Thyroid gland (tissue), 4 donors: ENCODE measurements at regions not wholly inside any gene's neighbourhood (a gene's known extent, or its start where the extent isn't known, plus 50 kb on each side); places are given as distances from the start of the nearest gene placed in this dataset.

Experiments
- DNase-seq, 2 donors: peaks; one replicate each; pipeline ENCODE4 v3.0.0-alpha.2; 2019
- H3K27ac ChIP-seq, 3 donors: fragments of 200-600 bp; sonication (generic); 1 replicate in 2 of 3; 2 replicates in 1 of 3; pipeline ENCODE4 v1.5.1; 2016 to 2019; ENCODE audit warnings: mild to moderate bottlenecking in 1 of 3, moderate library complexity in 1 of 3
- H3K27me3 ChIP-seq: fragments of 200-600 bp; sonication (generic); one replicate; pipeline ENCODE4 v1.5.1; 2019
- H3K36me3 ChIP-seq, 2 donors: fragments of 200-600 bp; sonication (generic); one replicate each; pipeline ENCODE4 v1.5.1; 2016 to 2019
- H3K4me1 ChIP-seq, 2 donors: fragments of 200-600 bp; sonication (generic); one replicate each; pipeline ENCODE4 v1.5.1; 2017 to 2019
- H3K4me3 ChIP-seq, 3 donors: fragments of 200-600 bp; sonication (generic); replicated peaks in 1 of 3; 1 replicate in 2 of 3; 2 replicates in 1 of 3; pipeline ENCODE4 v1.5.1; 2016; ENCODE audit warnings: mild to moderate bottlenecking in 1 of 3
- H3K9me3 ChIP-seq: fragments of 200-600 bp; sonication (generic); one replicate; pipeline ENCODE4 v1.5.1; 2017
- POLR2A ChIP-seq, 2 donors: fragments of 450-650 bp; IDR thresholded peaks; one replicate each; pipeline ENCODE4 v1.6.1; 2017; ENCODE audit warnings: antibody characterized with exemption in 2 of 2, mild to moderate bottlenecking in 2 of 2, moderate library complexity in 1 of 2
- WGBS, 2 donors: methylation state at CpG; one replicate each; pipeline ENCODE4 v1.1.5; 2017; 5-methylcytosine and 5-hydroxymethylcytosine counted together
- intact Hi-C: fragments of 100-400 bp; cut with DNase I; formaldehyde crosslinking; loops from one replicate; pipeline ENCODE4 v1.15.1; 2023
- TF ChIP-seq, protein P1 (sequence below), 6 experiments: fragments of 200-600 bp in 3 of 6; fragments of 450-650 bp in 3 of 6; sonication (generic) in 3 of 6; IDR thresholded peaks; one replicate each; pipeline ENCODE4 v1.5.1; 2016 to 2019; ENCODE audit warnings: antibody characterized with exemption in 6 of 6, mild to moderate bottlenecking in 2 of 6, inconsistent platforms in 1 of 6, moderate library complexity in 1 of 6

DNA sequence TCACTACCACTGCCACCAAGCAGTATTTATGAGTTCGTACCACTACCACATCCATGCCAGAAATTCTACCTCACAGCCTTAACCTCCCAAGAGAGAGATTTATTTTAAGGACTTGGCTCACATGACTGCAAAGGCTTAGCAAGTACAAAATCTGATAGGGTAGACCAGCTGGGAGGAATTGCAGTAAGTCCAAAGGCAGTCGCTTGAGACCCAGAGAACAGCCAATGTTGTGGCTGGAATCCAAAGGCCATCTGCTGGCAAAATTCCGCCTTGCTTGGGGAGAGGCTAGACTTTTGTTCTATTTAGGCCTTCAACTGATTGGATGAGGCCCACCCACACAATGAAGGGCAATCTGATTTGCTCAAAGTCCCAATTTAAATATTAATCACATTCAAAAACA lies 101.4 kb upstream of the STT3B start:
- intact Hi-C loops, result no loop called here
- TF ChIP-seq, protein P1, sequence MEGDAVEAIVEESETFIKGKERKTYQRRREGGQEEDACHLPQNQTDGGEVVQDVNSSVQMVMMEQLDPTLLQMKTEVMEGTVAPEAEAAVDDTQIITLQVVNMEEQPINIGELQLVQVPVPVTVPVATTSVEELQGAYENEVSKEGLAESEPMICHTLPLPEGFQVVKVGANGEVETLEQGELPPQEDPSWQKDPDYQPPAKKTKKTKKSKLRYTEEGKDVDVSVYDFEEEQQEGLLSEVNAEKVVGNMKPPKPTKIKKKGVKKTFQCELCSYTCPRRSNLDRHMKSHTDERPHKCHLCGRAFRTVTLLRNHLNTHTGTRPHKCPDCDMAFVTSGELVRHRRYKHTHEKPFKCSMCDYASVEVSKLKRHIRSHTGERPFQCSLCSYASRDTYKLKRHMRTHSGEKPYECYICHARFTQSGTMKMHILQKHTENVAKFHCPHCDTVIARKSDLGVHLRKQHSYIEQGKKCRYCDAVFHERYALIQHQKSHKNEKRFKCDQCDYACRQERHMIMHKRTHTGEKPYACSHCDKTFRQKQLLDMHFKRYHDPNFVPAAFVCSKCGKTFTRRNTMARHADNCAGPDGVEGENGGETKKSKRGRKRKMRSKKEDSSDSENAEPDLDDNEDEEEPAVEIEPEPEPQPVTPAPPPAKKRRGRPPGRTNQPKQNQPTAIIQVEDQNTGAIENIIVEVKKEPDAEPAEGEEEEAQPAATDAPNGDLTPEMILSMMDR (IDR thresholded peaks at IDR 0.05), result no peak
- TF ChIP-seq POLR2A (IDR thresholded peaks at IDR 0.05), result no peak
- Histone ChIP-seq H3K27ac (no peak overlapping the region), H3K4me1 (no peaks in the 10 kb centered on the region), H3K36me3 (no peaks in the 10 kb centered on the region), H3K9me3 (no peaks in the 10 kb centered on the region), H3K4me3 (no peak overlapping the region), H3K27me3 (no peaks in the 10 kb centered on the region)
- DNase-seq, result no peak
- 86 to 91% methylated on average over 3 of the region's 3 CpGs for WGBS, 2 donors

DNA sequence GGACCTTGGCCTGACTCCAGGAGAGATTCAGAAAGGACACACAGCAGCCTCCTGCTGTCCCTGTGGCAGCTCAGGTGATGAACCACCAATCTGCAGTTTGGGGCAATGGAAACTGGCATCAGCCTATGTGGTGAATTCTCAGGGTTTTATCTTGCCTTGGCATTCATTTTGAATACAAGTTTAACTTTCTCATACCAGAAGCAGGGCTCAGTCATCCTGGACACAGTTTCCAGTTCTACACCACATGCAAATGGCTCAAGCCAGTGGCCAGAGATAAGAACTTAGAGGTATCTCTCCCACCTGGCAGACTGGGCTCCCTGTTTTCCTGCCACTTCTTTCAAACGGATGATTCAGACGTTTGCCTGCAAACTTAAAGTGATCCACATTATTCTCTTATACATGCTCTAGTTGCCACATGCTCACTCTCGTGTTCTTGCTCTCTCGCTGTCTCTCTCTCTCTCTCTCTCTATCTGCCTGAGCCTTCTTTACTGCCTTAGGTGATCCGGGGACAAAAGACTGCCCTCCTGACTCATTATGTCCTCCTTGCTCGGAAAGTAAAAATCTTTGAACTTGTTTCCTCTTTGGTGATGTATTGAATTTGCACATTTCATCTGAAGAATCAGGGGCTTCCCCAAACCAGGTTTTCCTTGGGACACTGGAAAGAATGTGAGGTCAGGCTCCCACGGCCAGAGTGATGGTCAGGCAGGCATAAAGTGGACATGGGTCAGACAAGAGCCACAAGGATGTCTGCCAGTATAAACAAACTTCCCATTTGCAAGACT lies 99.6 kb upstream of the STT3B start:
- H3K4me3 ChIP-seq, result no peak overlapping the region
- H3K9me3 ChIP-seq, result no peaks in the 10 kb centered on the region
- H3K27me3 ChIP-seq, result no peaks in the 10 kb centered on the region
- no peak for TF ChIP-seq POLR2A (IDR thresholded peaks at IDR 0.05)
- TF ChIP-seq, protein P1 (IDR thresholded peaks at IDR 0.05), result no peak
- H3K36me3 ChIP-seq, result no peaks in the 10 kb centered on the region
- intact Hi-C loops, result no loop called here
- H3K4me1 ChIP-seq, result no peaks in the 10 kb centered on the region
- H3K27ac ChIP-seq, result no peak overlapping the region
- no peak for DNase-seq
- WGBS, 2 donors, result 65 to 67% methylated on average over 7 of the region's 7 CpGs

DNA sequence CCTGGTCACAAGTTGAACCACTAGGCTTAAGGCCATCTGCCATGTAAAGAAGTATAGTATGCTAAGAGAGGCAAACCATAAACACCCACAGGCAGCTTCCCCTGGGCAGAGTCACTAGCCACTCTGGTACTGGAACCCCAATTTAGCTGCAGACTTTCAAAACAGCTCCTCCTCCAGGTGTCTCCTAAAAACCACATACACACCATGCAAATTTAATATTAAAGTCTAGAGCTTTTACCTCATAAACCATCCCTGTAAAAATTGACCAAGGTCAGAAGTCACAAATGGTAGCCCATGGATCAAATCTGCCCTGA lies 99.1 kb upstream of the STT3B start:
- H3K36me3 ChIP-seq, result no peaks in the 10 kb centered on the region
- H3K4me1 ChIP-seq, result no peaks in the 10 kb centered on the region
- no peak overlapping the region for H3K4me3 ChIP-seq
- H3K9me3 ChIP-seq, result no peaks in the 10 kb centered on the region
- no peak overlapping the region for H3K27ac ChIP-seq
- DNase-seq, result no peak
- no peaks in the 10 kb centered on the region for H3K27me3 ChIP-seq
- TF ChIP-seq, protein P1 (IDR thresholded peaks at IDR 0.05), result no peak
- no peak for TF ChIP-seq POLR2A (IDR thresholded peaks at IDR 0.05)
- intact Hi-C loops, result no loop called here

DNA sequence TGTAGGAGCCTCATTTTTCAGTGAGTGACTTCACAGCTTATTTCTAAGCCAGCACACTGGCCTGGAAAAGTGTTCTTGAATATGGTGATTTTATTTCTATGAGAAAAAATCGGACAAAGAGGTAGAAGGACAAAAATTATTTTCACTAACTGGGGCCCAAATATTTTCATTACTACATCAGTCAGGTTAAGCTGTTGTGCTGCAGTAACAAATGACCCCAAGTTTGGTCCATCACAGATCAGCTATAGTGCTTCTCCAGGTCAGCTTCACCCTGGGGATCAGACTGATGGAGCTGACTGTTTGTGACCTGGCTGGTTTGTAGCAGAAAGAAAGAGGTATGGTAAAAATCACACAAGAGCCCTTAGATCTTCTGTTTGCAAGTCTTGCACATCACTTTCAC lies 97.9 kb upstream of the STT3B start:
- Histone ChIP-seq H3K36me3 (no peaks in the 10 kb centered on the region), H3K27me3 (no peaks in the 10 kb centered on the region), H3K9me3 (no peaks in the 10 kb centered on the region), H3K27ac (no peak overlapping the region), H3K4me1 (no peaks in the 10 kb centered on the region), H3K4me3 (no peak overlapping the region)
- intact Hi-C loops, result no loop called here
- no peak for TF ChIP-seq POLR2A (IDR thresholded peaks at IDR 0.05)
- TF ChIP-seq, protein P1 (IDR thresholded peaks at IDR 0.05), result no peak
- DNase-seq, result no peak
- 89 to 98% methylated on average over 1 of the region's 1 CpG for WGBS, 2 donors

DNA sequence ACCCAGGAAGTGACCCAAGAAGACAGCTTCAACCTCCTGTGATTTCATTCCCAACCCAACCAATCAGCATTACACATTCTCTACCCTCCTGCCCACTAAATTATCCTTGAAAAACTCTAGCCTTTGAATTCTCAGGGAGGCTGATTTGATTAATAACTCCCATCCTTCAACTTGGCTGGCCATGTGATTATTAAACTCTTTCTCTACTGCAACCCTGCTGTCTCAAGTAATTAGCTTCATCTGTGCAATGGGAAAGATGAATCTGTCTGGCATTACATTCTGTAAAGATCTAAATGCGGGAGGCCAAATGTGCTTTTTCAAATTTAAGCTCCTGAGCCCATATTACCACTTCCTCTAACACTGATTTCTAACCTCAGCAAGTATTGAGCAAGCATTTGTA lies 95.9 kb upstream of the STT3B start:
- intact Hi-C loops, result no loop called here
- no peak for DNase-seq
- Histone ChIP-seq H3K4me1 (no peaks in the 10 kb centered on the region), H3K4me3 (no peak overlapping the region), H3K36me3 (no peaks in the 10 kb centered on the region), H3K27ac (no peak overlapping the region), H3K9me3 (no peaks in the 10 kb centered on the region), H3K27me3 (no peaks in the 10 kb centered on the region)
- 97 to 100% methylated on average over 1 of the region's 1 CpG for WGBS, 2 donors
- TF ChIP-seq POLR2A (IDR thresholded peaks at IDR 0.05), result no peak
- TF ChIP-seq, protein P1 (IDR thresholded peaks at IDR 0.05), result no peak
